Calu3 (cell line): ENCODE measurements at regions not wholly inside any gene's neighbourhood (a gene's known extent, or its start where the extent isn't known, plus 50 kb on each side); places are given as distances from the start of the nearest gene placed in this dataset.

Experiments used
- BruUV-seq: library from RNA; stranded (reverse); fragments of 400-500 nt; replicated peaks from 2 replicates; lab custom pipeline; 2021; lab: Mats Ljungman, UMichigan
- CTCF ChIA-PET: fragments of 300-600 bp; sonication (Branson Sonifier 250); formaldehyde crosslinking; loops from one replicate; lab custom pipeline; 2022; ENCODE audit warnings: antibody characterized with exemption; lab: Charles Lee
- DNase-seq: peaks from one replicate; pipeline ENCODE4 v3.0.0; 2022
- H3K27ac Mint-ChIP-seq: one replicate; pipeline ENCODE4 v1.8.0; 2022; ENCODE audit warnings: mixed read lengths; ENCODE audit not compliant: unreplicated experiment
- H3K27me3 Mint-ChIP-seq: one replicate; pipeline ENCODE4 v1.8.0; 2022; ENCODE audit warnings: mixed read lengths; ENCODE audit not compliant: unreplicated experiment
- H3K36me3 Mint-ChIP-seq: one replicate; pipeline ENCODE4 v1.8.0; 2022; ENCODE audit warnings: mild to moderate bottlenecking, moderate library complexity, mixed read lengths; ENCODE audit not compliant: insufficient read depth, unreplicated experiment
- H3K4me1 Mint-ChIP-seq: one replicate; pipeline ENCODE4 v1.8.0; 2022; ENCODE audit warnings: mild to moderate bottlenecking, low read depth, mixed read lengths; ENCODE audit not compliant: unreplicated experiment
- H3K4me3 Mint-ChIP-seq: one replicate; pipeline ENCODE4 v1.8.0; 2022; ENCODE audit warnings: mild to moderate bottlenecking, low read depth, moderate library complexity, mixed read lengths; ENCODE audit not compliant: unreplicated experiment
- H3K9me3 Mint-ChIP-seq: one replicate; pipeline ENCODE4 v1.8.0; 2022; ENCODE audit warnings: low read depth, mixed read lengths; ENCODE audit not compliant: unreplicated experiment
- CTCF ChIP-seq: fragments of 200-600 bp; IDR thresholded peaks from one replicate; pipeline ENCODE4 v1.8.0; 2022; ENCODE audit warnings: antibody characterized with exemption; ENCODE audit not compliant: unreplicated experiment
- intact Hi-C: fragments of 100-400 bp; cut with micrococcal nuclease; formaldehyde crosslinking; loops from one replicate; pipeline ENCODE4 v1.10.0; 2022; ENCODE audit not compliant: unreplicated experiment

GRCh38 chr5:3417376-3417943 lies 178.2 kb upstream of the IRX1 start:
- CTCF ChIA-PET, result no interaction called here
- TF ChIP-seq CTCF, result no peak
- no peaks in the 10 kb centered on the region for H3K27me3 Mint-ChIP-seq
- no peaks in the 10 kb centered on the region for H3K4me1 Mint-ChIP-seq
- H3K4me3 Mint-ChIP-seq, result no peak overlapping the region
- no peaks in the 10 kb centered on the region for H3K36me3 Mint-ChIP-seq
- peaks cover 12% of the 10 kb centered on the region for H3K9me3 Mint-ChIP-seq
- no peak for DNase-seq
- no peak overlapping the region for H3K27ac Mint-ChIP-seq
- intact Hi-C loops, result no loop called here
- no TSS peak for BruUV-seq

- Mint-ChIP-seq H3K4me3 (no peak overlapping the region), H3K27me3 (no peaks in the 10 kb centered on the region), H3K27ac (no peak overlapping the region), H3K4me1 (no peaks in the 10 kb centered on the region), H3K9me3 (peaks cover 21% of the 10 kb centered on the region), H3K36me3 (no peaks in the 10 kb centered on the region)
- intact Hi-C loops, result no loop called here
- TF ChIP-seq CTCF, result no peak
- CTCF ChIA-PET, result no interaction called here
- DNase-seq, result no peak
- BruUV-seq, result no TSS peak
Measured at GRCh38 chr5:3414371-3414770, 181.3 kb upstream of the IRX1 start.

GRCh38 chr5:3412146-3412545 lies 183.5 kb upstream of the IRX1 start:
- intact Hi-C loops, result no loop called here
- Mint-ChIP-seq H3K9me3 (peaks cover 21% of the 10 kb centered on the region), H3K27ac (no peak overlapping the region), H3K36me3 (no peaks in the 10 kb centered on the region), H3K27me3 (no peaks in the 10 kb centered on the region), H3K4me1 (no peaks in the 10 kb centered on the region), H3K4me3 (no peak overlapping the region)
- DNase-seq, result no peak
- CTCF ChIA-PET, result no interaction called here
- no peak for TF ChIP-seq CTCF
- no TSS peak for BruUV-seq

DNA sequence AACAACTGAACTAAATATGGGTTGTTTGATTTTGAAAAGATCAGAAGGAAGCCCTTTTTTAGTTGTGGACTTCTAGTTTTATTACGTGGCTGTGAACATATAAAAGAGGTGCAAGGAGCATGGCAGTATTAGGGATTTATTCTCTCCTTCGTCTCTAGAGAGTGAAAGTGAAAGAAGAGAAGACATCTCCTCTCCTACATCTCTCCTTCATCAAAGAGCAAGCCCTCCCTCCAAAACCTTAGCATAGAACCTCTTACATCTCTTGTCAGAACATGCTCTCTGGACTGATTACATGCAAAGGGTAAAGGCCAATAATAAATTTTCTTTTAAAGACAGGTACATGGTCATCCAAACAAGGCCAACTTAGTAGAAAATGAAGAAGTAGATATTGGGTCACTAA lies 184.3 kb upstream of the IRX1 start:
- H3K36me3 Mint-ChIP-seq, result no peaks in the 10 kb centered on the region
- H3K27me3 Mint-ChIP-seq, result no peaks in the 10 kb centered on the region
- H3K9me3 Mint-ChIP-seq, result peaks cover 26% of the 10 kb centered on the region
- no peak overlapping the region for H3K4me3 Mint-ChIP-seq
- no peak for TF ChIP-seq CTCF
- no peak overlapping the region for H3K27ac Mint-ChIP-seq
- no peaks in the 10 kb centered on the region for H3K4me1 Mint-ChIP-seq
- intact Hi-C loops, result no loop called here
- no TSS peak for BruUV-seq
- CTCF ChIA-PET, result no interaction called here
- DNase-seq, result no peak
